Esophagus muscularis mucosa (tissue), 4 donors: ENCODE measurements at regions not wholly inside any gene's neighbourhood (a gene's known extent, or its start where the extent isn't known, plus 50 kb on each side); places are given as distances from the start of the nearest gene placed in this dataset.

Experiments used
- DNase-seq: peaks from one replicate; pipeline ENCODE4 v3.0.0-alpha.2; 2017; ENCODE audit errors: extremely low spot score
- H3K27ac ChIP-seq, 4 donors: fragments of 200-600 bp; sonication (generic); replicated peaks in 1 of 4; 1 replicate in 3 of 4; 2 replicates in 1 of 4; pipeline ENCODE4 v1.5.1; 2016 to 2019; ENCODE audit warnings: mild to moderate bottlenecking in 1 of 4
- H3K27me3 ChIP-seq, 4 donors: fragments of 200-600 bp; sonication (generic); one replicate each; pipeline versions ENCODE4 v1.5.1 to v1.6.0; 2016 to 2019
- H3K36me3 ChIP-seq, 4 donors: fragments of 200-600 bp; sonication (generic); one replicate each; pipeline ENCODE4 v1.5.1; 2016 to 2019
- H3K4me1 ChIP-seq, 4 donors: fragments of 200-600 bp; sonication (generic); one replicate each; pipeline ENCODE4 v1.5.1; 2016 to 2019
- H3K4me3 ChIP-seq, 4 donors: fragments of 200-600 bp; sonication (generic); 1 replicate in 2 of 4; 2 replicates in 2 of 4; pipeline ENCODE4 v1.5.1; 2016 to 2019; ENCODE audit warnings: mild to moderate bottlenecking in 4 of 4, moderate library complexity in 1 of 4
- H3K9me3 ChIP-seq, 4 donors: fragments of 200-600 bp; sonication (generic); 1 replicate in 3 of 4; 2 replicates in 1 of 4; pipeline ENCODE4 v1.5.1; 2016 to 2019
- EP300 ChIP-seq: sonication (generic); formaldehyde crosslinking; IDR thresholded peaks from one replicate; pipeline ENCODE4 v1.6.1; 2017; ENCODE audit warnings: antibody characterized with exemption
- POLR2A ChIP-seq: fragments of 450-650 bp; IDR thresholded peaks from one replicate; pipeline ENCODE4 v1.6.1; 2017; ENCODE audit warnings: antibody characterized with exemption, moderate library complexity, mild to moderate bottlenecking, low read depth
- POLR2AphosphoS5 ChIP-seq, 2 donors: sonication (generic); formaldehyde crosslinking; IDR thresholded peaks; one replicate each; pipeline ENCODE4 v1.6.1; 2017; ENCODE audit warnings: antibody characterized with exemption in 2 of 2
- WGBS: methylation state at CpG from one replicate; pipeline ENCODE4 v1.1.5; 2018; 5-methylcytosine and 5-hydroxymethylcytosine counted together
- intact Hi-C: fragments of 100-400 bp; cut with DNase I; formaldehyde crosslinking; loops from one replicate; pipeline ENCODE4 v1.15.1; 2023
- TF ChIP-seq, protein P1 (sequence below), 3 experiments: fragments of 200-600 bp in 2 of 3; fragments of 450-650 bp in 1 of 3; sonication (generic) in 2 of 3; IDR thresholded peaks; one replicate each; pipeline ENCODE4 v1.5.1; 2017 to 2019; ENCODE audit warnings: antibody characterized with exemption in 3 of 3, mild to moderate bottlenecking in 2 of 3, moderate library complexity in 1 of 3

DNA sequence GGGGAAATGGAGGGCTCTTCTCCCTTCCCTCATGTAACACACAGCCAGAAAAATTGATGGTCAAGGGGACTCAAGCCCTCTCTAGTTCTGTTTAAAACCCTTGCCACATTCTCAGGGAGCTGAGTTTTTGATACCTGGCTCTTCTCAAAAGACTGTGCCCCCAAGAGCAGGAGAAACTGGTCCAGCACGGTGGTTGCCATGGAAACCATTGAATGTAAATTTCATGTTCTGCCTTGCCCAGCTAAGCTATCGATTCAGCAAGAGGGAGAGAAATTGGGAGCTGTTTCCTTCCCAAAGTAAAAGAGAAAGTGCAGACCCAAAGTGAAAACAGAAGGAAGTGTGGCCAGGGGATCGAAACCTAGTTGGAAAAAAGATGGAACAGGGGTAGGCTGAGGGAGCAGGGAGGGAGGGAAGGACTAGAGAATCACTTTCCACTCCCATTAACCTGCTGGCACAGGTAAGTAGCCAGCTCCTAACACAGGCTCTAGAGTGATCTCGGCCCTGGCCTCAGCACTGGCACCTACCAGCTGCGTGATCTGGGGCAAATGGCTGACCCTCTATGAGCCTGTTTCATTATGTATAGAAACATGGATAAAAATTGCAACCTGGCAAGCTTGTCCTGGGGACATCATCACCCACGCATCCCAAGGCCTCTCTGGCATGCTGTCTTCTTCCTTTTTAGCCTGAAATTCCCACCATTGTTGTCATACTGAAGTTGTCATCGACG is 140.9 kb downstream of the TPRA1 start:
- Histone ChIP-seq H3K9me3 (no peaks in the 10 kb centered on the region), H3K36me3 (no peaks in the 10 kb centered on the region), H3K4me3 (no peak overlapping the region), H3K27ac (no peak overlapping the region), H3K27me3 (peaks cover 0 to 71% (median 19%) of the 10 kb centered on the region in 4 donors), H3K4me1 (no peaks in the 10 kb centered on the region)
- intact Hi-C loops: no loop called here
- TF ChIP-seq EP300 (no peak), POLR2A (no peak), POLR2AphosphoS5 (IDR thresholded peaks at IDR 0.05) (no peak)
- TF ChIP-seq, protein P1, sequence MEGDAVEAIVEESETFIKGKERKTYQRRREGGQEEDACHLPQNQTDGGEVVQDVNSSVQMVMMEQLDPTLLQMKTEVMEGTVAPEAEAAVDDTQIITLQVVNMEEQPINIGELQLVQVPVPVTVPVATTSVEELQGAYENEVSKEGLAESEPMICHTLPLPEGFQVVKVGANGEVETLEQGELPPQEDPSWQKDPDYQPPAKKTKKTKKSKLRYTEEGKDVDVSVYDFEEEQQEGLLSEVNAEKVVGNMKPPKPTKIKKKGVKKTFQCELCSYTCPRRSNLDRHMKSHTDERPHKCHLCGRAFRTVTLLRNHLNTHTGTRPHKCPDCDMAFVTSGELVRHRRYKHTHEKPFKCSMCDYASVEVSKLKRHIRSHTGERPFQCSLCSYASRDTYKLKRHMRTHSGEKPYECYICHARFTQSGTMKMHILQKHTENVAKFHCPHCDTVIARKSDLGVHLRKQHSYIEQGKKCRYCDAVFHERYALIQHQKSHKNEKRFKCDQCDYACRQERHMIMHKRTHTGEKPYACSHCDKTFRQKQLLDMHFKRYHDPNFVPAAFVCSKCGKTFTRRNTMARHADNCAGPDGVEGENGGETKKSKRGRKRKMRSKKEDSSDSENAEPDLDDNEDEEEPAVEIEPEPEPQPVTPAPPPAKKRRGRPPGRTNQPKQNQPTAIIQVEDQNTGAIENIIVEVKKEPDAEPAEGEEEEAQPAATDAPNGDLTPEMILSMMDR (IDR thresholded peaks at IDR 0.05): no peak
- 67% methylated on average over 8 of the region's 8 CpGs for WGBS
- DNase-seq: no peak

DNA sequence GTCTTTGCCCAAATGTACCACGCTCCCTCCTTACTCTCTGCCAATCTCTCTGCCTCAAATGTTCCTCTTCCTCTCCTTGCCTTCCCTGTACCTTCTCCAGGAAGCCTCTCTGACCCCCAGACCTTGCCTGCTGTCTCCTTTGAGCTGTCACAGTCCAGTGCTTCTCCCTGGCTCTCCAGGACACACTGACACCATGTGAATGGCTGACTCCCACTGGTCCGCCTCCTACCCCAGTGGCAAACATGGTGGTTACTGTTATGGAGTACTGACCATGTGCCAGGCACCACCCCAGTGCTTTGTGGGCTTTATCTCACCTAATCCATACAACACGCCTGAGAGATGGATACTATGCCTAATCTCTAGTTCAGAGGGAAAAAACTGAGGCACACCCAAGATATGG is 141.9 kb downstream of the TPRA1 start:
- WGBS: 90% methylated on average over 3 of the region's 3 CpGs
- TF ChIP-seq POLR2AphosphoS5 (IDR thresholded peaks at IDR 0.05) (no peak), POLR2A (no peak), EP300 (no peak)
- DNase-seq: no peak
- Histone ChIP-seq H3K36me3 (no peaks in the 10 kb centered on the region), H3K27ac (no peak overlapping the region), H3K27me3 (peaks cover 0 to 63% (median 11%) of the 10 kb centered on the region in 4 donors), H3K4me1 (no peaks in the 10 kb centered on the region), H3K4me3 (no peak overlapping the region), H3K9me3 (no peaks in the 10 kb centered on the region)
- intact Hi-C loops: no loop called here

DNA sequence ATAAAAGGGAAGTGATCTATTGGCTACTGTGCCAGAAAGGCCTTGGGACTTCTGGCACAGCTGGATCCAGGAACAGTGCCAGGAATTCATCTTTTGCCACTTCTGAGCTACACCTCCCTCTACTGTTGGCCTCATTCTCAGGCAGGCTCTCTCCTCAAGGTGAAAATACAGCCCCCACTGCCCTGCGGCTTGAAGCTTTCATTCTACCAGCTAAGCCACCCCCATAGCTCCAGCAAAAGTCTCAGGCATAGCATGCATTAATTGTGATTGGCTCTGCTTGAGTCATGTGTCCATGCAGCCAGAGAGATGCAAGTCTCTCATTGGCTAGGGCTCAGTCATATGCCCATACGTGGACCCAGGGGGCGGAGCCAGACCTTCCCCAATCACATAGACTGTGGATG is 142.4 kb downstream of the TPRA1 start:
- Histone ChIP-seq H3K27me3 (peaks cover 0 to 61% (median 7%) of the 10 kb centered on the region in 4 donors), H3K4me3 (no peak overlapping the region), H3K27ac (no peak overlapping the region), H3K36me3 (no peaks in the 10 kb centered on the region), H3K9me3 (no peaks in the 10 kb centered on the region), H3K4me1 (no peaks in the 10 kb centered on the region)
- 75% methylated on average over 3 of the region's 3 CpGs for WGBS
- TF ChIP-seq, protein P1 (IDR thresholded peaks at IDR 0.05): no peak
- no peak for TF ChIP-seq POLR2AphosphoS5 (IDR thresholded peaks at IDR 0.05)
- no peak for TF ChIP-seq POLR2A
- TF ChIP-seq EP300: no peak
- no peak for DNase-seq
- intact Hi-C loops: no loop called here

DNA sequence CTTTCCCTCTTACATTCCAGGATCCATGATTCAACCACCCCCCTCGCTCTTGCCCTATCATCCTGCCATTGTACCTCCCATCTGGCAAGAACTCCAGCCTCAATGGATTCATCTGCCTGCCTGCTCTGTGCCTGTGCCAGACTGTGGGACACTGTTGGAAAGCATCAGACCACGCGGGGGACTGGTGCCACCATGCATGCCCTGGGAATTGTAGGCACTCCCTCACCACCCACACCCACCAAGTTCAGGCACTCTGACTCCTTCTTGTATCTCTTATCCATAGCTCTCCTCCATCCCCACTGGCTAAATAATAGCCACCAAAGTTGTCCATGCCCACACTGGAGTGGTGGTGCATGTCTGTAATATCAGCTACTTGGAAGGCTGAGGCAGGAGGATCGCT is 143.8 kb downstream of the TPRA1 start:
- peaks cover 0 to 48% (median 0%) of the 10 kb centered on the region in 4 donors for H3K27me3 ChIP-seq
- 89% methylated on average over 4 of the region's 4 CpGs for WGBS
- no peaks in the 10 kb centered on the region for H3K9me3 ChIP-seq
- intact Hi-C loops: no loop called here
- no peaks in the 10 kb centered on the region for H3K4me1 ChIP-seq
- DNase-seq: no peak
- TF ChIP-seq POLR2A (no peak), EP300 (no peak), POLR2AphosphoS5 (IDR thresholded peaks at IDR 0.05) (no peak)
- TF ChIP-seq, protein P1 (IDR thresholded peaks at IDR 0.05): no peak
- H3K36me3 ChIP-seq: no peaks in the 10 kb centered on the region
- H3K4me3 ChIP-seq: no peak overlapping the region
- H3K27ac ChIP-seq: no peak overlapping the region

DNA sequence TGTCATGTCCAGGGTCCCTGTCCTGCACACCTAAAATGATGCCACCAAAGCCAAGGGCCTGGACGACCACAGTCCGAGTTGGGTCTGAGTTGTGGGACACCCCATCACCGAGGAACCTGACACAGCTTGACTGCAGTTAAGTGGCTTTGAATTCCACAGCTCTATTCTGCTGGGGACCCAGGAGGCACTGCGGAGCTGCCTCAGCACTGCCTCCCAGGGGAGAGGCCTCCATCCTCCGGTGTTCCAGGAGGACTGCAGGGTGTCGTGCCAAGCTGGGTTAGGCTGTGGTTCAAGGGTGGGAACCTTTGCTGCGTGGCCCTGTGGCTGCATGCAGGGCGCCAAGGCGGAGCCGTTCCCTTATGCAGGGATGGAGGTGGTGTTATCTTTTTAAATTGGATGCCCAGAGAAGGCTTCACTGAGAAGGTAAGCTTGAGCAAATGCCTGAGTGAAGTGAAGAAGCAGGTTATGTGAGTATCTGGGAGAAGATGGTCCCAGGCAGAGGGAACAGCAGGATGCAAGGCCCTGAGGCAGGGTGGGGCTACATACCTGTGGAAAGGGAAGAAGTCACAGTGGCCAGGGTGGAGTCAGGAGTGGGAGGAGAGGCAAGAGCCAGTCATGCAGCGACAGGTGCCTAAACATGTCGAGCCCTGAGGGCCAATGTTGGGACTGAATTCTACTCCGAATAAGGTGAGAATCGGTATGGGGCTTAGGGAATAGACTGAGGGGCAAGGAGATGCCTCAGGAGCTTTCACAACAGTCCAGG is 144.8 kb downstream of the TPRA1 start:
- intact Hi-C loops: no loop called here
- DNase-seq: no peak
- Histone ChIP-seq H3K27me3 (peaks cover 0 to 41% (median 0%) of the 10 kb centered on the region in 4 donors), H3K4me1 (no peaks in the 10 kb centered on the region), H3K27ac (no peak overlapping the region), H3K4me3 (no peak overlapping the region), H3K9me3 (no peaks in the 10 kb centered on the region), H3K36me3 (no peaks in the 10 kb centered on the region)
- TF ChIP-seq POLR2A (no peak), EP300 (no peak), POLR2AphosphoS5 (IDR thresholded peaks at IDR 0.05) (no peak)
- TF ChIP-seq, protein P1 (IDR thresholded peaks at IDR 0.05): no peak
- WGBS: 88% methylated on average over 14 of the region's 14 CpGs
